Right lobe of liver (tissue), 6 donors: ENCODE measurements at regions not wholly inside any gene's neighbourhood (a gene's known extent, or its start where the extent isn't known, plus 50 kb on each side); places are given as distances from the start of the nearest gene placed in this dataset.

Experiments used
- ATAC-seq, 4 donors: fragments of 200-7000 bp; cut with Tn5 transposase; one replicate each; pipeline ENCODE4 v1.9.1; 2020; ENCODE audit warnings: mild to moderate bottlenecking in 4 of 4, moderate library complexity in 4 of 4
- DNase-seq, 3 donors: peaks; one replicate each; pipeline ENCODE4 v3.0.0-alpha.2; 2020
- H3K27ac ChIP-seq, 3 donors: fragments of 200-600 bp; one replicate each; pipeline ENCODE4 v1.8.0; 2022
- H3K27me3 ChIP-seq, 2 donors: fragments of 200-600 bp; one replicate each; pipeline ENCODE4 v1.8.0; 2022
- H3K36me3 ChIP-seq, 4 donors: fragments of 200-600 bp; sonication (generic) in 1 of 4; one replicate each; pipeline versions ENCODE4 v1.5.1 to v1.8.0; 2017 to 2022; ENCODE audit warnings: control low read depth in 1 of 4
- H3K4me1 ChIP-seq, 4 donors: fragments of 200-600 bp; sonication (generic) in 1 of 4; one replicate each; pipeline versions ENCODE4 v1.5.1 to v1.8.0; 2017 to 2022; ENCODE audit warnings: control low read depth in 1 of 4
- H3K4me3 ChIP-seq, 3 donors: fragments of 200-600 bp; one replicate each; pipeline ENCODE4 v1.8.0; 2022
- H3K9me3 ChIP-seq, 4 donors: fragments of 200-600 bp; sonication (generic) in 1 of 4; one replicate each; pipeline versions ENCODE4 v1.5.1 to v1.8.0; 2017 to 2022; ENCODE audit warnings: control low read depth in 1 of 4
- CTCF ChIP-seq, 4 donors: fragments of 200-600 bp in 3 of 4; fragments of 450-650 bp in 1 of 4; IDR thresholded peaks; one replicate each; pipeline versions ENCODE4 v1.5.1 to v1.8.0; 2016 to 2022; ENCODE audit warnings: antibody characterized with exemption in 4 of 4, mild to moderate bottlenecking in 2 of 4
- POLR2A ChIP-seq: fragments of 450-650 bp; IDR thresholded peaks from one replicate; pipeline ENCODE4 v1.6.1; 2017; ENCODE audit warnings: antibody characterized with exemption, mild to moderate bottlenecking
- WGBS: methylation state at CpG from one replicate; pipeline ENCODE4 v1.1.6; 2018; ENCODE audit warnings: low coverage, low lambda C conversion rate; ENCODE audit not compliant: insufficient coverage; ENCODE audit errors: missing lambda C conversion rate; 5-methylcytosine and 5-hydroxymethylcytosine counted together
- intact Hi-C, 2 donors: fragments of 100-400 bp; cut with DNase I; formaldehyde crosslinking; loops; one replicate each; pipeline versions ENCODE4 v1.11.2 to v1.14.1; 2022
- donor health status: DM: no; HTN: yes; CAD: no.
- donor health status: DM: no; HTN: no; CAD: no.
- donor health status: DM: no; HTN: no; CAD: no.
- donor health status: DM: no; HTN: yes; CAD: no.
- donor health status: DM: no; HTN: yes; CAD: no.

GRCh38 chr3:144544871-144545270 lies 573.2 kb downstream of the DIPK2A start:
- Histone ChIP-seq H3K4me1 (no peaks in the 10 kb centered on the region), H3K27ac (no peak overlapping the region), H3K27me3 (no peaks in the 10 kb centered on the region), H3K36me3 (no peaks in the 10 kb centered on the region), H3K4me3 (no peak overlapping the region), H3K9me3 (no peaks in the 10 kb centered on the region)
- ATAC-seq = no peak
- intact Hi-C loops = no loop called here
- no peak for DNase-seq
- WGBS = 56% methylated on average over 4 of the region's 4 CpGs
- TF ChIP-seq POLR2A = no peak
- TF ChIP-seq CTCF (IDR thresholded peaks at IDR 0.05) = no peak

- Histone ChIP-seq H3K27ac (no peak overlapping the region), H3K36me3 (no peaks in the 10 kb centered on the region), H3K9me3 (no peaks in the 10 kb centered on the region), H3K4me1 (no peaks in the 10 kb centered on the region), H3K27me3 (no peaks in the 10 kb centered on the region), H3K4me3 (no peak overlapping the region)
- ATAC-seq (no peak), DNase-seq (no peak)
- TF ChIP-seq POLR2A (no peak), CTCF (IDR thresholded peaks at IDR 0.05) (no peak)
- 66% methylated on average over 2 of the region's 2 CpGs for WGBS
- intact Hi-C loops = no loop called here
Measured at GRCh38 chr3:144546539-144546938, 574.9 kb downstream of the DIPK2A start.

DNA sequence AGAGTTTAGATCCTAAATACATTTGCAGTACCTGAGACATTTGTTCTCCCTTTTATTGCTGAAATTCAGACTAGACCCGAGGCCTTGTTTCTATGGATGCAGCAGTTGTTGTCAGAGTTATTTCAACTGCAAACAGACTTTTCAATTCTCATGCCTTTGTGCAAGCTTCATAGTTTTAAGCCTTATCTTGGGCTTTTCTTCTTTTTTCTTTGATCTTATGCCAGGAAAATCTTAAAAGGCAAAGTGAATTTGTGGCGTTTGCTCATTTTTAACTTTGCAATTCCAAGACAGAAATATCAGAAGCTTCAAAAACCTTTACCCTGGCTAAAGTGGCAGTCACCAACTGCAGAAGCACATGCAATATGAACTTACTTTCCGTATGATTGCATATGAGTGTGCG lies 576.7 kb downstream of the DIPK2A start:
- WGBS = 73% methylated on average over 4 of the region's 4 CpGs
- H3K27me3 ChIP-seq = no peaks in the 10 kb centered on the region
- no peak for DNase-seq
- ATAC-seq = no peak
- no peaks in the 10 kb centered on the region for H3K4me1 ChIP-seq
- H3K9me3 ChIP-seq = no peaks in the 10 kb centered on the region
- no peak for TF ChIP-seq CTCF (IDR thresholded peaks at IDR 0.05)
- no peak for TF ChIP-seq POLR2A
- intact Hi-C loops = no loop called here
- no peak overlapping the region for H3K4me3 ChIP-seq
- H3K36me3 ChIP-seq = no peaks in the 10 kb centered on the region
- no peak overlapping the region for H3K27ac ChIP-seq

GRCh38 chr3:144549166-144549565 lies 577.5 kb downstream of the DIPK2A start:
- Histone ChIP-seq H3K27ac (no peak overlapping the region), H3K9me3 (no peaks in the 10 kb centered on the region), H3K27me3 (no peaks in the 10 kb centered on the region), H3K4me1 (no peaks in the 10 kb centered on the region), H3K36me3 (no peaks in the 10 kb centered on the region), H3K4me3 (no peak overlapping the region)
- intact Hi-C loops = no loop called here
- no peak for TF ChIP-seq CTCF (IDR thresholded peaks at IDR 0.05)
- no peak for TF ChIP-seq POLR2A
- WGBS = 70% methylated on average over 1 of the region's 1 CpG
- ATAC-seq (no peak), DNase-seq (no peak)
